Sigmoid colon (tissue), 6 donors: ENCODE measurements at regions not wholly inside any gene's neighbourhood (a gene's known extent, or its start where the extent isn't known, plus 50 kb on each side); places are given as distances from the start of the nearest gene placed in this dataset.

Source experiments
- DNase-seq: peaks from one replicate; pipeline ENCODE4 v3.0.0-alpha.2; 2019
- H3K27ac ChIP-seq, 4 donors: fragments of 200-600 bp; sonication (generic); one replicate each; pipeline ENCODE4 v1.5.1; 2016 to 2019; ENCODE audit warnings: mild to moderate bottlenecking in 1 of 4
- H3K27me3 ChIP-seq, 3 donors: fragments of 200-600 bp; sonication (generic); one replicate each; pipeline ENCODE4 v1.5.1; 2019; ENCODE audit warnings: mild to moderate bottlenecking in 1 of 3
- H3K36me3 ChIP-seq, 4 donors: fragments of 200-600 bp; sonication (generic); one replicate each; pipeline ENCODE4 v1.5.1; 2016 to 2019
- H3K4me1 ChIP-seq, 4 donors: fragments of 200-600 bp; sonication (generic); one replicate each; pipeline ENCODE4 v1.5.1; 2017 to 2019
- H3K4me3 ChIP-seq, 4 donors: fragments of 200-600 bp; sonication (generic); one replicate each; pipeline ENCODE4 v1.5.1; 2017 to 2019; ENCODE audit warnings: mild to moderate bottlenecking in 2 of 4, moderate library complexity in 1 of 4
- H3K9me3 ChIP-seq, 4 donors: fragments of 200-600 bp in 3 of 4; sonication (generic) in 3 of 4; one replicate each; pipeline versions ENCODE4 v1.5.1 to v1.6.1; 2013 to 2019
- EP300 ChIP-seq, 4 donors: sonication (generic); formaldehyde crosslinking; IDR thresholded peaks; one replicate each; pipeline ENCODE4 v1.6.1; 2017; ENCODE audit warnings: antibody characterized with exemption in 4 of 4
- POLR2A ChIP-seq, 2 donors: fragments of 450-650 bp; IDR thresholded peaks; one replicate each; pipeline ENCODE4 v1.6.1; 2016; ENCODE audit warnings: antibody characterized with exemption in 2 of 2, mild to moderate bottlenecking in 2 of 2, moderate library complexity in 2 of 2
- POLR2AphosphoS5 ChIP-seq, 4 donors: sonication (generic); formaldehyde crosslinking; IDR thresholded peaks; one replicate each; pipeline ENCODE4 v1.6.1; 2017; ENCODE audit warnings: antibody characterized with exemption in 4 of 4
- whole genome bisulfite sequencing, 2 donors: extraction: QIAGEN DNeasy Blood & Tissue Kit; methylation state at CpG; one replicate each; pipeline ENCODE4 v1.1.7; 2013; 5-methylcytosine and 5-hydroxymethylcytosine counted together
- intact Hi-C: fragments of 100-400 bp; cut with DNase I; formaldehyde crosslinking; loops from one replicate; pipeline ENCODE4 v1.15.1; 2023
- TF ChIP-seq, protein P1 (sequence below), 4 experiments: fragments of 450-650 bp in 3 of 4; fragments of 200-600 bp in 1 of 4; IDR thresholded peaks; one replicate each; pipeline ENCODE4 v1.5.1; 2016 to 2019; ENCODE audit warnings: antibody characterized with exemption in 4 of 4, mild to moderate bottlenecking in 3 of 4, moderate library complexity in 2 of 4
- donor health status: healthy with polysubstance abuse.
- donor health status: healthy.

DNA sequence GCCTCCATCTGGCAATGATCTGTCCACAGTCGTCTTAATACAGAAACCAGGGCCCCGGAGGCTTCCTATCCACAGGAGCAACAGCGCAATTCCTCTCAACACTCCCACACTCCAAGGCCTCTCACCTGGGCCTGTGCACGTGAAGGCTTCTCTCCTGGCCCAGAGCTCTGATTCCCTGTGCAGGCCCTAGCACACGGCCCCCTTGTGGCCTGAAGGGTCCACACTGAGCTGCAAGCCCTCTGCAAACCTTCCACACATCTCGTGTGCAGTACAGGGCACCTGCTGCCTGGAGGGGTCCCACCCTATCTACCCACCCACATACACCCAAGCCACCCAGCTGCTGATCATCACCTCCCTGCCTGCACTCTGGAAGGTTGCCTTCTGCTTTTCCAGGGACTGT, 150.1 kb upstream of the NUDT10 start:
- TF ChIP-seq POLR2A (IDR thresholded peaks at IDR 0.05) (no peak), EP300 (IDR thresholded peaks at IDR 0.05) (no peak)
- TF ChIP-seq, protein P1, sequence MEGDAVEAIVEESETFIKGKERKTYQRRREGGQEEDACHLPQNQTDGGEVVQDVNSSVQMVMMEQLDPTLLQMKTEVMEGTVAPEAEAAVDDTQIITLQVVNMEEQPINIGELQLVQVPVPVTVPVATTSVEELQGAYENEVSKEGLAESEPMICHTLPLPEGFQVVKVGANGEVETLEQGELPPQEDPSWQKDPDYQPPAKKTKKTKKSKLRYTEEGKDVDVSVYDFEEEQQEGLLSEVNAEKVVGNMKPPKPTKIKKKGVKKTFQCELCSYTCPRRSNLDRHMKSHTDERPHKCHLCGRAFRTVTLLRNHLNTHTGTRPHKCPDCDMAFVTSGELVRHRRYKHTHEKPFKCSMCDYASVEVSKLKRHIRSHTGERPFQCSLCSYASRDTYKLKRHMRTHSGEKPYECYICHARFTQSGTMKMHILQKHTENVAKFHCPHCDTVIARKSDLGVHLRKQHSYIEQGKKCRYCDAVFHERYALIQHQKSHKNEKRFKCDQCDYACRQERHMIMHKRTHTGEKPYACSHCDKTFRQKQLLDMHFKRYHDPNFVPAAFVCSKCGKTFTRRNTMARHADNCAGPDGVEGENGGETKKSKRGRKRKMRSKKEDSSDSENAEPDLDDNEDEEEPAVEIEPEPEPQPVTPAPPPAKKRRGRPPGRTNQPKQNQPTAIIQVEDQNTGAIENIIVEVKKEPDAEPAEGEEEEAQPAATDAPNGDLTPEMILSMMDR (IDR thresholded peaks at IDR 0.05): no peak
- WGBS, 2 donors: 62 to 63% methylated on average over 6 of the region's 6 CpGs
- H3K9me3 ChIP-seq: no peaks in the 10 kb centered on the region
- H3K4me1 ChIP-seq: no peaks in the 10 kb centered on the region
- no peaks in the 10 kb centered on the region for H3K36me3 ChIP-seq
- no peak overlapping the region for H3K27ac ChIP-seq
- DNase-seq: no peak
- intact Hi-C loops: no loop called here
- H3K4me3 ChIP-seq: no peak overlapping the region
- no peaks in the 10 kb centered on the region for H3K27me3 ChIP-seq

- 88 to 92% methylated on average over 1 of the region's 1 CpG for WGBS, 2 donors
- Histone ChIP-seq H3K4me1 (no peaks in the 10 kb centered on the region), H3K27me3 (no peaks in the 10 kb centered on the region), H3K4me3 (no peak overlapping the region), H3K9me3 (no peaks in the 10 kb centered on the region), H3K27ac (no peak overlapping the region), H3K36me3 (no peaks in the 10 kb centered on the region)
- no peak for DNase-seq
- TF ChIP-seq EP300 (IDR thresholded peaks at IDR 0.05) (no peak), POLR2AphosphoS5 (IDR thresholded peaks at IDR 0.05) (no peak), POLR2A (IDR thresholded peaks at IDR 0.05) (no peak)
- TF ChIP-seq, protein P1 (IDR thresholded peaks at IDR 0.05): no peak
- intact Hi-C loops: no loop called here
These were observed 140.5 kb upstream of the NUDT10 start for GRCh38 chrX:51192104-51192503.

DNA sequence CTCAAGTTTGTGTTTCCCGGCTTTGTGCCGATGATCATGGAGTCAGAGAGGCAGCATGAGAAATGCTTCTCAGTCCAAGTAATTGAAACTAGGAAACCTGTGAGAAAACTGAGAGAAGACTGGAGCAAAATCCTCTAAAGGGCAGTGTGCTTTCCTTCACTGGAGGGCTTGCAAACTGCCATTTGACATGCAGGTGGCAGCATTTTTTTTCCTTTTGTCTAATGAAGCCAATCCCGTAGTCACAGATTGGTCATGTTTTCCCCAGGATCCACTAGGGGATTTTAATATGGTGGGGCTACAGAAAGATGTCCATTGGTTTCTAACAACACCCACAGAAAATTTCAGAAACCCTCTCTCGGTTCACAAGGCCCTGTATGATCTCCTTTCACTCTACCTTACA, 117.4 kb upstream of the NUDT10 start:
- no peaks in the 10 kb centered on the region for H3K27me3 ChIP-seq
- no peak for DNase-seq
- H3K9me3 ChIP-seq: no peaks in the 10 kb centered on the region
- no peaks in the 10 kb centered on the region for H3K36me3 ChIP-seq
- intact Hi-C loops: no loop called here
- TF ChIP-seq POLR2AphosphoS5 (IDR thresholded peaks at IDR 0.05) (no peak), EP300 (IDR thresholded peaks at IDR 0.05) (no peak)
- WGBS, 2 donors: 58 to 70% methylated on average over 4 of the region's 4 CpGs
- H3K27ac ChIP-seq: no peak overlapping the region
- no peak overlapping the region for H3K4me3 ChIP-seq
- no peaks in the 10 kb centered on the region for H3K4me1 ChIP-seq

DNA sequence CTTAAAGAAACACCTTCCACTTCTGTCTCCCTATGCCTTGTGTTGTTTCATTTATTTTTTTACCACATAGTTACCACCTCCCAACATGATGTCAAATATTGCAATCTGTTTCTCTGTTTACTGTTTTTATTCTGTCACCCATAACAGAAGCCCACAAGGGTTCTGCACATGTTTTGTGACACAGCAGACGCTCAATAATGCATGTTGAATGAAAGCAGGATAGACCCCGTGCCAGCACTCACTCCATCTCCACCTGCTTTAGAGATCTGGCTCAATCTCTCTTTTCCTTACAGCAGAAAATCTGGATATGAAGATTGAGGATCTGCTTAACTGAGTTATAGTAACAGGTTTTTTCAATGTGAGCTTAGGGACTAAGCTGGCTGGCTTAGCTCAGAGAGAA, 116.8 kb upstream of the NUDT10 start:
- H3K27ac ChIP-seq: no peak overlapping the region
- H3K4me3 ChIP-seq: no peak overlapping the region
- TF ChIP-seq, protein P1 (IDR thresholded peaks at IDR 0.05): no peak
- TF ChIP-seq POLR2AphosphoS5 (IDR thresholded peaks at IDR 0.05) (no peak), POLR2A (IDR thresholded peaks at IDR 0.05) (no peak), EP300 (IDR thresholded peaks at IDR 0.05) (no peak)
- no peaks in the 10 kb centered on the region for H3K27me3 ChIP-seq
- intact Hi-C loops: no loop called here
- DNase-seq: no peak
- H3K9me3 ChIP-seq: no peaks in the 10 kb centered on the region
- no peaks in the 10 kb centered on the region for H3K4me1 ChIP-seq
- H3K36me3 ChIP-seq: no peaks in the 10 kb centered on the region
- WGBS, 2 donors: 84 to 90% methylated on average over 2 of the region's 2 CpGs

GRCh38 chrX:51242212-51242611, 90.4 kb upstream of the NUDT10 start:
- intact Hi-C loops: no loop called here
- Histone ChIP-seq H3K9me3 (no peaks in the 10 kb centered on the region), H3K4me3 (no peak overlapping the region), H3K36me3 (no peaks in the 10 kb centered on the region), H3K4me1 (no peaks in the 10 kb centered on the region), H3K27ac (no peak overlapping the region), H3K27me3 (no peaks in the 10 kb centered on the region)
- WGBS, 2 donors: 69 to 84% methylated on average over 4 of the region's 4 CpGs
- no peak for DNase-seq
- TF ChIP-seq EP300 (IDR thresholded peaks at IDR 0.05): no peak
- TF ChIP-seq POLR2A (IDR thresholded peaks at IDR 0.05): no peak
- TF ChIP-seq POLR2AphosphoS5 (IDR thresholded peaks at IDR 0.05): no peak
- TF ChIP-seq, protein P1 (IDR thresholded peaks at IDR 0.05): no peak
